Body of pancreas (tissue), 4 donors: ENCODE measurements at regions not wholly inside any gene's neighbourhood (a gene's known extent, or its start where the extent isn't known, plus 50 kb on each side); places are given as distances from the start of the nearest gene placed in this dataset.

Experiments used
- ATAC-seq: fragments of 150-250 bp; one replicate; pipeline ENCODE4 v1.9.1; 2016
- DNase-seq, 4 donors: peaks; one replicate each; pipeline ENCODE4 v3.0.0-alpha.2; 2019
- H3K27ac ChIP-seq, 4 donors: fragments of 200-600 bp; sonication (generic); 1 replicate in 3 of 4; 2 replicates in 1 of 4; pipeline versions ENCODE4 v1.5.1 to v1.6.1; 2016 to 2019; ENCODE audit warnings: mild to moderate bottlenecking in 1 of 4, mixed read lengths in 1 of 4, moderate library complexity in 1 of 4
- H3K27me3 ChIP-seq, 2 donors: fragments of 200-600 bp; sonication (generic); one replicate each; pipeline ENCODE4 v1.6.0; 2016; ENCODE audit warnings: mild to moderate bottlenecking in 1 of 2
- H3K36me3 ChIP-seq, 2 donors: fragments of 200-600 bp; sonication (generic); replicated peaks in 1 of 2; 2 replicates each; pipeline ENCODE4 v1.5.1; 2016; ENCODE audit warnings: low read depth in 2 of 2; ENCODE audit not compliant: insufficient read depth in 1 of 2
- H3K4me1 ChIP-seq: fragments of 200-600 bp; sonication (generic); one replicate; pipeline ENCODE4 v1.6.0; 2016
- H3K4me3 ChIP-seq, 2 donors: fragments of 200-600 bp; sonication (generic); 1 replicate in 1 of 2; 2 replicates in 1 of 2; pipeline ENCODE4 v1.5.1; 2016 to 2019
- H3K9me3 ChIP-seq, 3 donors: fragments of 200-600 bp; sonication (generic); 1 replicate in 2 of 3; 2 replicates in 1 of 3; pipeline ENCODE4 v1.5.1; 2016
- CTCF ChIP-seq, 7 experiments: fragments of 450-650 bp in 4 of 7; fragments of 200-600 bp in 3 of 7; sonication (generic) in 3 of 7; IDR thresholded peaks; one replicate each; pipeline ENCODE4 v1.5.1; 2016 to 2019; ENCODE audit warnings: antibody characterized with exemption in 7 of 7
- POLR2A ChIP-seq, 3 donors: fragments of 450-650 bp; IDR thresholded peaks; one replicate each; pipeline ENCODE4 v1.6.1; 2016; ENCODE audit warnings: antibody characterized with exemption in 3 of 3, mild to moderate bottlenecking in 2 of 3
- WGBS, 2 donors: methylation state at CpG; one replicate each; pipeline ENCODE4 v1.1.5; 2017; 5-methylcytosine and 5-hydroxymethylcytosine counted together
- intact Hi-C: fragments of 100-400 bp; cut with DNase I; formaldehyde crosslinking; loops from one replicate; pipeline ENCODE4 v1.15.1; 2023

GRCh38 chrY:14255965-14256816 lies 200.2 kb downstream of the VCY1B start:
- H3K9me3 ChIP-seq: no peaks in the 10 kb centered on the region
- H3K36me3 ChIP-seq: no peaks in the 10 kb centered on the region
- intact Hi-C loops: no loop called here
- WGBS, 2 donors: 20 to 37% methylated on average over 9 to 10 of the region's 10 CpGs
- no peak overlapping the region for H3K27ac ChIP-seq
- TF ChIP-seq CTCF (IDR thresholded peaks at IDR 0.05): no peak
- no peak for TF ChIP-seq POLR2A (IDR thresholded peaks at IDR 0.05)
- no peak overlapping the region for H3K4me3 ChIP-seq
- ATAC-seq (no peak), DNase-seq (peak in 1 of 4 donors; percentile 1)
- H3K27me3 ChIP-seq: no peaks in the 10 kb centered on the region
- no peaks in the 10 kb centered on the region for H3K4me1 ChIP-seq

- no peaks in the 10 kb centered on the region for H3K9me3 ChIP-seq
- H3K27me3 ChIP-seq: no peaks in the 10 kb centered on the region
- H3K36me3 ChIP-seq: no peaks in the 10 kb centered on the region
- H3K27ac ChIP-seq: no peak overlapping the region
- ATAC-seq (no peak), DNase-seq (no peak)
- no peaks in the 10 kb centered on the region for H3K4me1 ChIP-seq
- 53 to 55% methylated on average over 1 of the region's 1 CpG for WGBS, 2 donors
- no peak for TF ChIP-seq CTCF (IDR thresholded peaks at IDR 0.05)
- no peak for TF ChIP-seq POLR2A (IDR thresholded peaks at IDR 0.05)
- no peak overlapping the region for H3K4me3 ChIP-seq
- intact Hi-C loops: no loop called here
Measured at GRCh38 chrY:14256817-14257168, 200.8 kb downstream of the VCY1B start.

- intact Hi-C loops: no loop called here
- Histone ChIP-seq H3K27me3 (no peaks in the 10 kb centered on the region), H3K27ac (no peak overlapping the region), H3K4me1 (no peaks in the 10 kb centered on the region), H3K4me3 (no peak overlapping the region), H3K36me3 (no peaks in the 10 kb centered on the region), H3K9me3 (no peaks in the 10 kb centered on the region)
- no peak for DNase-seq
- no peak for ATAC-seq
- TF ChIP-seq POLR2A (IDR thresholded peaks at IDR 0.05) (no peak), CTCF (IDR thresholded peaks at IDR 0.05) (no peak)
Measured at GRCh38 chrY:14277029-14277428, 221.0 kb downstream of the VCY1B start.

GRCh38 chrY:14290656-14291375 lies 233.5 kb upstream of the NLGN4Y start:
- ATAC-seq (no peak), DNase-seq (no peak)
- no peak overlapping the region for H3K4me3 ChIP-seq
- TF ChIP-seq POLR2A (IDR thresholded peaks at IDR 0.05) (no peak), CTCF (IDR thresholded peaks at IDR 0.05) (no peak)
- H3K36me3 ChIP-seq: no peaks in the 10 kb centered on the region
- H3K27me3 ChIP-seq: no peaks in the 10 kb centered on the region
- intact Hi-C loops: no loop called here
- no peak overlapping the region for H3K27ac ChIP-seq
- no peaks in the 10 kb centered on the region for H3K4me1 ChIP-seq
- WGBS, 2 donors: 20 to 57% methylated on average over 1 of the region's 1 CpG
- H3K9me3 ChIP-seq: no peaks in the 10 kb centered on the region
